ENCODE measurements at regions not wholly inside any gene's neighbourhood (a gene's known extent, or its start where the extent isn't known, plus 50 kb on each side); places are given as distances from the start of the nearest gene placed in this dataset.
A peak's percentile ranks its signal among the peaks of the same experiment; 100 is the strongest.

- intact Hi-C loops (cut with DNase I; ENCODE audit: low total_unique reads): no loop called here
- no peak for TF ChIP-seq POLR2A (IDR thresholded peaks at IDR 0.05)
- no peak for TF ChIP-seq CTCF (IDR thresholded peaks at IDR 0.05)
- DNase-seq (ENCODE audit: low spot score in 2 of 2): no peak
- WGBS, 2 donors: 72 to 79% methylated on average over 3 of the region's 3 CpGs
- no peak overlapping the region for H3K4me3 ChIP-seq (ENCODE audit: low read depth, poor library complexity, severe bottlenecking)
Observed at GRCh38 chr19:23565256-23565655, 121.8 kb downstream of the ZNF675 start.

- no peak for TF ChIP-seq CTCF (IDR thresholded peaks at IDR 0.05)
- TF ChIP-seq POLR2A (IDR thresholded peaks at IDR 0.05): no peak
- no peak for DNase-seq (ENCODE audit: low spot score in 2 of 2)
- intact Hi-C loops (cut with DNase I; ENCODE audit: low total_unique reads): no loop called here
- WGBS, 2 donors: 57 to 71% methylated on average over 1 of the region's 1 CpG
- no peak overlapping the region for H3K4me3 ChIP-seq (ENCODE audit: low read depth, poor library complexity, severe bottlenecking)
Observed at GRCh38 chr19:23563326-23563725, 123.7 kb downstream of the ZNF675 start.

GRCh38 chr19:23561341-23561740, 125.7 kb downstream of the ZNF675 start:
- TF ChIP-seq CTCF (IDR thresholded peaks at IDR 0.05) (no peak), POLR2A (IDR thresholded peaks at IDR 0.05) (no peak)
- no peak overlapping the region for H3K4me3 ChIP-seq (ENCODE audit: low read depth, poor library complexity, severe bottlenecking)
- no peak for DNase-seq (ENCODE audit: low spot score in 2 of 2)
- intact Hi-C loops (cut with DNase I; ENCODE audit: low total_unique reads): no loop called here
- WGBS, 2 donors: 85 to 87% methylated on average over 2 of the region's 2 CpGs

GRCh38 chr19:23560051-23560450, 127.0 kb downstream of the ZNF675 start:
- 89 to 90% methylated on average over 2 of the region's 2 CpGs for WGBS, 2 donors
- H3K4me3 ChIP-seq (ENCODE audit: low read depth, poor library complexity, severe bottlenecking): no peak overlapping the region
- TF ChIP-seq CTCF (IDR thresholded peaks at IDR 0.05) (no peak), POLR2A (IDR thresholded peaks at IDR 0.05) (no peak)
- DNase-seq (ENCODE audit: low spot score in 2 of 2): no peak
- intact Hi-C loops (cut with DNase I; ENCODE audit: low total_unique reads): no loop called here

- H3K4me3 ChIP-seq (ENCODE audit: low read depth, poor library complexity, severe bottlenecking): no peak overlapping the region
- intact Hi-C loops (cut with DNase I; ENCODE audit: low total_unique reads): no loop called here
- no peak for TF ChIP-seq POLR2A (IDR thresholded peaks at IDR 0.05)
- no peak for TF ChIP-seq CTCF (IDR thresholded peaks at IDR 0.05)
- peak in 1 of 2 donors; percentile 21 for DNase-seq (ENCODE audit: low spot score in 2 of 2)
- WGBS, 2 donors: 73 to 74% methylated on average over 4 of the region's 4 CpGs
Observed at GRCh38 chr19:23558541-23558940, 128.5 kb downstream of the ZNF675 start.

- WGBS, 2 donors: 81 to 82% methylated on average over 5 of the region's 5 CpGs
- H3K4me3 ChIP-seq (ENCODE audit: low read depth, poor library complexity, severe bottlenecking): no peak overlapping the region
Observed at GRCh38 chr19:23557381-23557780, 129.6 kb downstream of the ZNF675 start.

More at GRCh38 chr19:23557381-23557780, 129.6 kb downstream of the ZNF675 start:
- intact Hi-C loops (cut with DNase I; ENCODE audit: low total_unique reads): no loop called here
- DNase-seq (ENCODE audit: low spot score in 2 of 2): peak in 1 of 2 donors; percentile 39
- TF ChIP-seq CTCF (IDR thresholded peaks at IDR 0.05): no peak
- TF ChIP-seq POLR2A (IDR thresholded peaks at IDR 0.05): no peak
